ENCODE measurements at regions not wholly inside any gene's neighbourhood (a gene's known extent, or its start where the extent isn't known, plus 50 kb on each side); places are given as distances from the start of the nearest gene placed in this dataset.

DNA sequence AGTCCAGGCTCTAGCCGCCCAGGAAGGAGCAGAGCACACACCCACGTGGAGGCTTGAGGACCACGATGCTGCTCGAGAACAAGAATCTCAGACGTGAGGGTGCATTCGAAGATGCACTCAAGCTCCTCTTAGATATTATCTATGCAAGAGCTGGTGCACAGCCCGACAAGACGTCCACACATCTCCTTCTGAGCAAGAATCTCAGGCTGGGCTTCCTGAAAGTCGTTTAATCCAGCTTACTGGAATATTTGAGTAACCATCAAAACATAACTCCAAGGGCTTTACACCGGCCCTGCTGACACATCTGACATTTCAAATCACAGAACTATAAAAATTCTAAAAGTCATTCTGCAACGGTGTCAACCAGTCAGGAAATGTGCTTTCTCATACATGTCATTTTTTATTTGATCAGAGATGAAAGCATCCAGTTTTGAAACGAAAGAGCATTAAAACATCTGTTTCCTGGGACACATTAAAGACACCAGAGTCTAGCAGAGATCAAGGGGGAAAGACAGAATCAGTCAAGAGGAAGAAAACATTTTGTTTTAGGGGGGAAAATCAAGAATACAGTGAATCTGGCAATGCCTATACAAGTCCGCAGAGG, 177.7 kb upstream of the IRS2 start:
- Histone ChIP-seq H4K20me1 (ENCODE audit: control insufficient read depth, insufficient read depth, insufficient read length) (no peaks in the 10 kb centered on the region), H3K14ac (ENCODE audit: insufficient read depth, low read length) (no peak overlapping the region), H2BK120ac (ENCODE audit: low read depth, low read length, poor library complexity, severe bottlenecking) (no peak overlapping the region), H4K91ac (ENCODE audit: insufficient read length, low read depth, low read length) (no peak overlapping the region), H2AFZ (ENCODE audit: low read length) (no peak overlapping the region), H3K4ac (ENCODE audit: low read depth, low read length) (no peak overlapping the region), H3K23me2 (ENCODE audit: insufficient read length, low read depth, low read length, poor library complexity, severe bottlenecking) (no peaks in the 10 kb centered on the region), H3K56ac (ENCODE audit: insufficient read length, low read depth, low read length) (no peak overlapping the region), H3K79me1 (ENCODE audit: insufficient read depth, low read depth, low read length, poor library complexity, severe bottlenecking) (no peaks in the 10 kb centered on the region), H3K9ac (ENCODE audit: extremely low read depth, insufficient read length, low read length) (no peak overlapping the region), H3K27me3 (ENCODE audit: insufficient read depth, low read length) (no peaks in the 10 kb centered on the region; the same call in 1 of the 2 replicates), H3K4me2 (ENCODE audit: insufficient read depth, insufficient read length, low read length) (no peak overlapping the region), H3T11ph (ENCODE audit: low read length) (no peak overlapping the region), H2BK12ac (ENCODE audit: insufficient read length, low read depth, low read length) (no peak overlapping the region), H3K23ac (ENCODE audit: insufficient read length, low read depth, low read length) (no peak overlapping the region), H2AK5ac (ENCODE audit: insufficient read length, low read length) (no peak overlapping the region), H4K8ac (replicated peaks; ENCODE audit: insufficient read length, low read depth, low read length) (no peak overlapping the region), H2BK15ac (ENCODE audit: low read depth, low read length) (no peak overlapping the region), H2BK20ac (ENCODE audit: low read depth, low read length, poor library complexity, severe bottlenecking) (no peak overlapping the region), H3K27ac (ENCODE audit: insufficient read length, low read depth, low read length) (no peak overlapping the region), H3K9me3 (ENCODE audit: control insufficient read depth, low read depth, low read length) (no peaks in the 10 kb centered on the region), H3K4me1 (ENCODE audit: insufficient read depth, low read length) (no peaks in the 10 kb centered on the region), H3K18ac (ENCODE audit: insufficient read length, low read depth, low read length) (no peak overlapping the region), H2BK5ac (ENCODE audit: insufficient read length, low read length) (no peak overlapping the region), H3K79me2 (ENCODE audit: insufficient read depth, low read length) (no peaks in the 10 kb centered on the region), H4K5ac (ENCODE audit: insufficient read length, low read depth, low read length) (no peak overlapping the region)
- Mint-ChIP-seq H3K4me1 (no peaks in the 10 kb centered on the region), H3K27ac (no peak overlapping the region), H3K4me3 (no peak overlapping the region), H3K9me3 (peaks cover 0 to under 1% of the 10 kb centered on the region in 2 experiments; a peak in 2 of 5 replicates), H3K36me3 (ENCODE audit: insufficient read depth in 1 of 3, low read depth in 3 of 3) (no peaks in the 10 kb centered on the region), H3K27me3 (ENCODE audit: low read depth) (peaks cover under 1% of the 10 kb centered on the region)
- TF ChIP-seq, protein P1, sequence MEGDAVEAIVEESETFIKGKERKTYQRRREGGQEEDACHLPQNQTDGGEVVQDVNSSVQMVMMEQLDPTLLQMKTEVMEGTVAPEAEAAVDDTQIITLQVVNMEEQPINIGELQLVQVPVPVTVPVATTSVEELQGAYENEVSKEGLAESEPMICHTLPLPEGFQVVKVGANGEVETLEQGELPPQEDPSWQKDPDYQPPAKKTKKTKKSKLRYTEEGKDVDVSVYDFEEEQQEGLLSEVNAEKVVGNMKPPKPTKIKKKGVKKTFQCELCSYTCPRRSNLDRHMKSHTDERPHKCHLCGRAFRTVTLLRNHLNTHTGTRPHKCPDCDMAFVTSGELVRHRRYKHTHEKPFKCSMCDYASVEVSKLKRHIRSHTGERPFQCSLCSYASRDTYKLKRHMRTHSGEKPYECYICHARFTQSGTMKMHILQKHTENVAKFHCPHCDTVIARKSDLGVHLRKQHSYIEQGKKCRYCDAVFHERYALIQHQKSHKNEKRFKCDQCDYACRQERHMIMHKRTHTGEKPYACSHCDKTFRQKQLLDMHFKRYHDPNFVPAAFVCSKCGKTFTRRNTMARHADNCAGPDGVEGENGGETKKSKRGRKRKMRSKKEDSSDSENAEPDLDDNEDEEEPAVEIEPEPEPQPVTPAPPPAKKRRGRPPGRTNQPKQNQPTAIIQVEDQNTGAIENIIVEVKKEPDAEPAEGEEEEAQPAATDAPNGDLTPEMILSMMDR (conservative IDR thresholded peaks at IDR 0.05), result no peak
- DNase-seq, result no peak
- WGBS (ENCODE audit: extremely low coverage, insufficient read length, low lambda C conversion rate), result no CpG with 5 or more reads among the region's 13 CpGs
